Keratinocyte (primary cell): ENCODE measurements at regions not wholly inside any gene's neighbourhood (a gene's known extent, or its start where the extent isn't known, plus 50 kb on each side); places are given as distances from the start of the nearest gene placed in this dataset.

Source experiments
- CTCF ChIP-seq, 3 experiments: IDR thresholded peaks in 1 of 3; conservative IDR thresholded peaks in 1 of 3; optimal IDR thresholded peaks in 1 of 3; 2 replicates in 2 of 3; 3 replicates in 1 of 3; pipeline versions ENCODE3 to v1.5.1; 2011; ENCODE audit warnings: low read length in 3 of 3, mild to moderate bottlenecking in 3 of 3, moderate library complexity in 2 of 3, control low read depth in 1 of 3, inconsistent platforms in 1 of 3; ENCODE audit not compliant: insufficient read depth in 2 of 3; ENCODE audit errors: extremely low read depth in 1 of 3
- EZH2 ChIP-seq: IDR thresholded peaks from one replicate; pipeline ENCODE4 v1.6.1; 2012; ENCODE audit warnings: inconsistent platforms, mild to moderate bottlenecking, low read length, moderate library complexity

- no peak for TF ChIP-seq CTCF (optimal IDR thresholded peaks at IDR 0.05 in 1 of 3, IDR thresholded peaks at IDR 0.05 in 1 of 3, conservative IDR thresholded peaks at IDR 0.05 in 1 of 3; ENCODE audit: extremely low read depth in 1 of 3, insufficient read depth in 2 of 3, low read length in 3 of 3)
- no peak for TF ChIP-seq EZH2
Observed at GRCh38 chr3:80007522-80007921, 239.7 kb upstream of the ROBO1 start.
